MCF 10A (cell line): ENCODE measurements at regions not wholly inside any gene's neighbourhood (a gene's known extent, or its start where the extent isn't known, plus 50 kb on each side); places are given as distances from the start of the nearest gene placed in this dataset.

Source experiments
- BruUV-seq: library from RNA; stranded (reverse); fragments of 400-500 nt; replicated peaks from 2 replicates; lab custom pipeline; 2021; lab: Mats Ljungman, UMichigan
- CTCF ChIA-PET: fragments of 300-600 bp; sonication (Branson Sonifier 250); formaldehyde crosslinking; extraction: SDS; loops from one replicate; lab custom pipeline; 2021; ENCODE audit warnings: antibody characterized with exemption, inconsistent platforms; lab: Yijun Ruan, JAX
- POLR2A ChIA-PET: fragments of 300-600, 350-650 bp; sonication (Branson Sonifier 250); formaldehyde crosslinking; extraction: SDS; loops from one replicate; lab custom pipeline; 2020; ENCODE audit warnings: antibody characterized with exemption, inconsistent platforms; lab: Yijun Ruan, JAX
- DNase-seq: peaks from one replicate; pipeline ENCODE4 v3.0.0-alpha.2; 2018; ENCODE audit not compliant: unreplicated experiment
- H3K27ac Mint-ChIP-seq: one replicate; pipeline ENCODE4 v1.8.0; 2022; ENCODE audit warnings: mild to moderate bottlenecking, low read depth, mixed read lengths; ENCODE audit not compliant: unreplicated experiment
- H3K27me3 Mint-ChIP-seq: one replicate; pipeline ENCODE4 v1.8.0; 2022; ENCODE audit warnings: mixed read lengths; ENCODE audit not compliant: insufficient read depth, unreplicated experiment
- H3K36me3 Mint-ChIP-seq: one replicate; pipeline ENCODE4 v1.8.0; 2022; ENCODE audit warnings: mild to moderate bottlenecking, moderate library complexity, mixed read lengths; ENCODE audit not compliant: insufficient read depth, unreplicated experiment
- H3K4me1 Mint-ChIP-seq: one replicate; pipeline ENCODE4 v1.8.0; 2022; ENCODE audit warnings: mixed read lengths; ENCODE audit not compliant: insufficient read depth, unreplicated experiment
- H3K4me3 Mint-ChIP-seq: one replicate; pipeline ENCODE4 v1.8.0; 2022; ENCODE audit warnings: mild to moderate bottlenecking, moderate library complexity, mixed read lengths; ENCODE audit not compliant: unreplicated experiment
- H3K9me3 Mint-ChIP-seq: one replicate; pipeline ENCODE4 v1.8.0; 2022; ENCODE audit warnings: mixed read lengths; ENCODE audit not compliant: unreplicated experiment
- CTCF ChIP-seq: fragments of 200-600 bp; IDR thresholded peaks from one replicate; pipeline ENCODE4 v1.8.0; 2022; ENCODE audit warnings: antibody characterized with exemption, mild to moderate bottlenecking; ENCODE audit not compliant: unreplicated experiment
- intact Hi-C: fragments of 100-400 bp; cut with micrococcal nuclease; formaldehyde crosslinking; loops from 2 replicates; pipeline ENCODE4 v1.14.1; 2022

- no peak overlapping the region for H3K4me3 Mint-ChIP-seq
- no peaks in the 10 kb centered on the region for H3K27me3 Mint-ChIP-seq
- no TSS peak for BruUV-seq
- no peak for DNase-seq
- no peaks in the 10 kb centered on the region for H3K4me1 Mint-ChIP-seq
- no peaks in the 10 kb centered on the region for H3K9me3 Mint-ChIP-seq
- no peak overlapping the region for H3K27ac Mint-ChIP-seq
- intact Hi-C loops, result no loop called here
- H3K36me3 Mint-ChIP-seq, result no peaks in the 10 kb centered on the region
- TF ChIP-seq CTCF, result no peak
- POLR2A ChIA-PET, result no interaction called here
- CTCF ChIA-PET, result no interaction called here
Observed at GRCh38 chr3:191944835-191945234, 483.9 kb downstream of the PYDC2 start.

GRCh38 chr3:191952186-191952585 is 491.2 kb downstream of the PYDC2 start:
- H3K4me1 Mint-ChIP-seq, result no peaks in the 10 kb centered on the region
- BruUV-seq, result no TSS peak
- H3K4me3 Mint-ChIP-seq, result no peak overlapping the region
- DNase-seq, result no peak
- intact Hi-C loops, result no loop called here
- no peaks in the 10 kb centered on the region for H3K36me3 Mint-ChIP-seq
- H3K9me3 Mint-ChIP-seq, result no peaks in the 10 kb centered on the region
- TF ChIP-seq CTCF, result no peak
- POLR2A ChIA-PET, result no interaction called here
- no peaks in the 10 kb centered on the region for H3K27me3 Mint-ChIP-seq
- CTCF ChIA-PET, result no interaction called here
- no peak overlapping the region for H3K27ac Mint-ChIP-seq

- no peaks in the 10 kb centered on the region for H3K36me3 Mint-ChIP-seq
- H3K9me3 Mint-ChIP-seq, result no peaks in the 10 kb centered on the region
- intact Hi-C loops, result no loop called here
- ChIA-PET POLR2A (no interaction called here), CTCF (no interaction called here)
- DNase-seq, result no peak
- no TSS peak for BruUV-seq
- TF ChIP-seq CTCF, result no peak
- H3K27ac Mint-ChIP-seq, result no peak overlapping the region
- no peak overlapping the region for H3K4me3 Mint-ChIP-seq
- H3K27me3 Mint-ChIP-seq, result no peaks in the 10 kb centered on the region
- no peaks in the 10 kb centered on the region for H3K4me1 Mint-ChIP-seq
Observed at GRCh38 chr3:191952609-191953008, 491.6 kb downstream of the PYDC2 start.

- no peaks in the 10 kb centered on the region for H3K9me3 Mint-ChIP-seq
- no peak for TF ChIP-seq CTCF
- no peak overlapping the region for H3K4me3 Mint-ChIP-seq
- BruUV-seq, result no TSS peak
- DNase-seq, result no peak
- ChIA-PET CTCF (interaction anchor here (0.6 to 0.7 kb wide), 2 partner anchors 462 to 473 kb away, joined by 3 to 4 read pairs; no protein-coding TSS in a partner anchor), POLR2A (interaction anchor here (0.6 to 1.1 kb wide), 3 partner anchors 14 to 392 kb away, joined by 3 read pairs; no protein-coding TSS in a partner anchor)
- H3K4me1 Mint-ChIP-seq, result no peaks in the 10 kb centered on the region
- no peaks in the 10 kb centered on the region for H3K36me3 Mint-ChIP-seq
- H3K27me3 Mint-ChIP-seq, result no peaks in the 10 kb centered on the region
- H3K27ac Mint-ChIP-seq, result peak overlapping the region; percentile 23
- intact Hi-C loops, result no loop called here
Observed at GRCh38 chr3:191958980-191959671, 498.2 kb downstream of the PYDC2 start.
